GM23338 (cell line): ENCODE measurements at regions not wholly inside any gene's neighbourhood (a gene's known extent, or its start where the extent isn't known, plus 50 kb on each side); places are given as distances from the start of the nearest gene placed in this dataset.

Experiments
- CREB1 ChIP-seq: fragments of 250-450 bp; sonication (Bioruptor Pico); IDR thresholded peaks from 2 replicates; pipeline ENCODE4 v1.5.0; 2020; ENCODE audit warnings: low read depth, mild to moderate bottlenecking, moderate library complexity
- EZH2 ChIP-seq: fragments of 200-600 bp; sonication (generic); IDR thresholded peaks from one replicate; pipeline ENCODE4 v1.8.0; 2017; ENCODE audit warnings: antibody characterized with exemption, mild to moderate bottlenecking, low read depth; ENCODE audit not compliant: unreplicated experiment
- EZH2phosphoT487 ChIP-seq: fragments of 200-600 bp; sonication (generic); IDR thresholded peaks from one replicate; pipeline ENCODE4 v1.8.1; 2018; ENCODE audit warnings: antibody characterized with exemption; ENCODE audit not compliant: unreplicated experiment
- JUNB ChIP-seq: IDR thresholded peaks from one replicate; pipeline ENCODE4 v1.6.1; 2016; ENCODE audit warnings: antibody characterized with exemption; ENCODE audit not compliant: unreplicated experiment
- NANOG ChIP-seq: IDR thresholded peaks from 2 replicates; pipeline ENCODE4 v1.6.1; 2016; ENCODE audit warnings: antibody characterized with exemption, borderline replicate concordance
- POLR2AphosphoS5 ChIP-seq: IDR thresholded peaks from 2 replicates; pipeline ENCODE4 v1.6.1; 2016; ENCODE audit warnings: antibody characterized with exemption, low read depth
- ZNF114 ChIP-seq: fragments of 250-450 bp; sonication (Bioruptor Pico); IDR thresholded peaks from 2 replicates; pipeline ENCODE4 v1.5.0; 2020; ENCODE audit warnings: mild to moderate bottlenecking, moderate library complexity
- ZNF331 ChIP-seq: fragments of 250-450 bp; sonication (Bioruptor Pico); IDR thresholded peaks from 2 replicates; pipeline ENCODE4 v1.5.0; 2020; ENCODE audit warnings: low read depth, mild to moderate bottlenecking, moderate library complexity
- TF ChIP-seq, protein P1 (sequence below): IDR thresholded peaks from one replicate; pipeline ENCODE4 v1.6.1; 2018; ENCODE audit warnings: antibody characterized with exemption; ENCODE audit not compliant: unreplicated experiment
- TF ChIP-seq, protein P2 (sequence below), 2 experiments: fragments of 200-600 bp in 1 of 2; sonication (generic) in 1 of 2; conservative IDR thresholded peaks; 2 replicates each; pipeline versions ENCODE4 v1.5.1 to v1.6.1; 2016 to 2017; ENCODE audit warnings: antibody characterized with exemption in 2 of 2, low read depth in 2 of 2, mild to moderate bottlenecking in 2 of 2, moderate library complexity in 1 of 2
- TF ChIP-seq, protein P3 (sequence below): IDR thresholded peaks from 2 replicates; pipeline ENCODE4 v1.6.1; 2016; ENCODE audit warnings: antibody characterized with exemption
- TF ChIP-seq, protein P4 (sequence below): fragments of 250-450 bp; sonication (Bioruptor Pico); IDR thresholded peaks from 2 replicates; pipeline ENCODE4 v1.5.0; 2020; ENCODE audit warnings: mild to moderate bottlenecking, moderate library complexity

DNA sequence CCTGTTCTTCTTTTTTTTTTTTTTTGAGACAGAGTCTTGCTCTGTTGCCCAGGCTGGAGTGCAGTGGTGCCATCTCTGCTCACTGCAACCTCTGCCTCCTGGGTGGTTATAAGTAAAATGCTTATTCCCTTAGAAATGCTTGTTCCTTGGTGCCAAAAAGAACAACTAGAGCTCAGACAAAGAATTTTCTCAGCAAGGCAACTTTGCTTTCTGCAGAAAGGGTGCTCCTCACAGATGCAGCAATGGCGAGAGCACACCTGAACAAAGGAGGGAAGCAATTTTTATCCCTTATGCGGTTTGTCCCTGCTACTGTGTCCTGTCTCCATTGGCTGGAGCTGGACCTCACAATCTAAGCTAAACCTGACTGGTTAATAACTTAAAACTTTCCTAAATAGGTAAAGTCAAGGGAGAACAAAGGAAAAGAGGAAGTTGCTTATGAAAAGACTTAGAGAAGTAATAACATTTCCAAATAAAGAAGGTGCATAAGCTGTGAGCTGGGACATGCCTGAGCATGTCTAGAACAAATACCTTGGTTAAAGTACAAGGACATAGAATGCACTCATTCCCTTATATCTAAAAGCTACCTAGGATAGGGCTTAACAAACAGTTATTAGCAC is 90.0 kb upstream of the PRR5 start:
- TF ChIP-seq POLR2AphosphoS5: no peak
- TF ChIP-seq, protein P1, sequence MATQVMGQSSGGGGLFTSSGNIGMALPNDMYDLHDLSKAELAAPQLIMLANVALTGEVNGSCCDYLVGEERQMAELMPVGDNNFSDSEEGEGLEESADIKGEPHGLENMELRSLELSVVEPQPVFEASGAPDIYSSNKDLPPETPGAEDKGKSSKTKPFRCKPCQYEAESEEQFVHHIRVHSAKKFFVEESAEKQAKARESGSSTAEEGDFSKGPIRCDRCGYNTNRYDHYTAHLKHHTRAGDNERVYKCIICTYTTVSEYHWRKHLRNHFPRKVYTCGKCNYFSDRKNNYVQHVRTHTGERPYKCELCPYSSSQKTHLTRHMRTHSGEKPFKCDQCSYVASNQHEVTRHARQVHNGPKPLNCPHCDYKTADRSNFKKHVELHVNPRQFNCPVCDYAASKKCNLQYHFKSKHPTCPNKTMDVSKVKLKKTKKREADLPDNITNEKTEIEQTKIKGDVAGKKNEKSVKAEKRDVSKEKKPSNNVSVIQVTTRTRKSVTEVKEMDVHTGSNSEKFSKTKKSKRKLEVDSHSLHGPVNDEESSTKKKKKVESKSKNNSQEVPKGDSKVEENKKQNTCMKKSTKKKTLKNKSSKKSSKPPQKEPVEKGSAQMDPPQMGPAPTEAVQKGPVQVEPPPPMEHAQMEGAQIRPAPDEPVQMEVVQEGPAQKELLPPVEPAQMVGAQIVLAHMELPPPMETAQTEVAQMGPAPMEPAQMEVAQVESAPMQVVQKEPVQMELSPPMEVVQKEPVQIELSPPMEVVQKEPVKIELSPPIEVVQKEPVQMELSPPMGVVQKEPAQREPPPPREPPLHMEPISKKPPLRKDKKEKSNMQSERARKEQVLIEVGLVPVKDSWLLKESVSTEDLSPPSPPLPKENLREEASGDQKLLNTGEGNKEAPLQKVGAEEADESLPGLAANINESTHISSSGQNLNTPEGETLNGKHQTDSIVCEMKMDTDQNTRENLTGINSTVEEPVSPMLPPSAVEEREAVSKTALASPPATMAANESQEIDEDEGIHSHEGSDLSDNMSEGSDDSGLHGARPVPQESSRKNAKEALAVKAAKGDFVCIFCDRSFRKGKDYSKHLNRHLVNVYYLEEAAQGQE: no peak
- TF ChIP-seq, protein P2, sequence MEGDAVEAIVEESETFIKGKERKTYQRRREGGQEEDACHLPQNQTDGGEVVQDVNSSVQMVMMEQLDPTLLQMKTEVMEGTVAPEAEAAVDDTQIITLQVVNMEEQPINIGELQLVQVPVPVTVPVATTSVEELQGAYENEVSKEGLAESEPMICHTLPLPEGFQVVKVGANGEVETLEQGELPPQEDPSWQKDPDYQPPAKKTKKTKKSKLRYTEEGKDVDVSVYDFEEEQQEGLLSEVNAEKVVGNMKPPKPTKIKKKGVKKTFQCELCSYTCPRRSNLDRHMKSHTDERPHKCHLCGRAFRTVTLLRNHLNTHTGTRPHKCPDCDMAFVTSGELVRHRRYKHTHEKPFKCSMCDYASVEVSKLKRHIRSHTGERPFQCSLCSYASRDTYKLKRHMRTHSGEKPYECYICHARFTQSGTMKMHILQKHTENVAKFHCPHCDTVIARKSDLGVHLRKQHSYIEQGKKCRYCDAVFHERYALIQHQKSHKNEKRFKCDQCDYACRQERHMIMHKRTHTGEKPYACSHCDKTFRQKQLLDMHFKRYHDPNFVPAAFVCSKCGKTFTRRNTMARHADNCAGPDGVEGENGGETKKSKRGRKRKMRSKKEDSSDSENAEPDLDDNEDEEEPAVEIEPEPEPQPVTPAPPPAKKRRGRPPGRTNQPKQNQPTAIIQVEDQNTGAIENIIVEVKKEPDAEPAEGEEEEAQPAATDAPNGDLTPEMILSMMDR (conservative IDR thresholded peaks at IDR 0.05; ENCODE audit: low read depth in 2 of 2): no peak
- no peak for TF ChIP-seq ZNF114 (CRISPR knock-in tag)
- TF ChIP-seq EZH2phosphoT487: no peak
- TF ChIP-seq EZH2: no peak
- no peak for TF ChIP-seq NANOG
- TF ChIP-seq, protein P3, sequence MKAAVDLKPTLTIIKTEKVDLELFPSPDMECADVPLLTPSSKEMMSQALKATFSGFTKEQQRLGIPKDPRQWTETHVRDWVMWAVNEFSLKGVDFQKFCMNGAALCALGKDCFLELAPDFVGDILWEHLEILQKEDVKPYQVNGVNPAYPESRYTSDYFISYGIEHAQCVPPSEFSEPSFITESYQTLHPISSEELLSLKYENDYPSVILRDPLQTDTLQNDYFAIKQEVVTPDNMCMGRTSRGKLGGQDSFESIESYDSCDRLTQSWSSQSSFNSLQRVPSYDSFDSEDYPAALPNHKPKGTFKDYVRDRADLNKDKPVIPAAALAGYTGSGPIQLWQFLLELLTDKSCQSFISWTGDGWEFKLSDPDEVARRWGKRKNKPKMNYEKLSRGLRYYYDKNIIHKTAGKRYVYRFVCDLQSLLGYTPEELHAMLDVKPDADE: no peak
- TF ChIP-seq, protein P4, sequence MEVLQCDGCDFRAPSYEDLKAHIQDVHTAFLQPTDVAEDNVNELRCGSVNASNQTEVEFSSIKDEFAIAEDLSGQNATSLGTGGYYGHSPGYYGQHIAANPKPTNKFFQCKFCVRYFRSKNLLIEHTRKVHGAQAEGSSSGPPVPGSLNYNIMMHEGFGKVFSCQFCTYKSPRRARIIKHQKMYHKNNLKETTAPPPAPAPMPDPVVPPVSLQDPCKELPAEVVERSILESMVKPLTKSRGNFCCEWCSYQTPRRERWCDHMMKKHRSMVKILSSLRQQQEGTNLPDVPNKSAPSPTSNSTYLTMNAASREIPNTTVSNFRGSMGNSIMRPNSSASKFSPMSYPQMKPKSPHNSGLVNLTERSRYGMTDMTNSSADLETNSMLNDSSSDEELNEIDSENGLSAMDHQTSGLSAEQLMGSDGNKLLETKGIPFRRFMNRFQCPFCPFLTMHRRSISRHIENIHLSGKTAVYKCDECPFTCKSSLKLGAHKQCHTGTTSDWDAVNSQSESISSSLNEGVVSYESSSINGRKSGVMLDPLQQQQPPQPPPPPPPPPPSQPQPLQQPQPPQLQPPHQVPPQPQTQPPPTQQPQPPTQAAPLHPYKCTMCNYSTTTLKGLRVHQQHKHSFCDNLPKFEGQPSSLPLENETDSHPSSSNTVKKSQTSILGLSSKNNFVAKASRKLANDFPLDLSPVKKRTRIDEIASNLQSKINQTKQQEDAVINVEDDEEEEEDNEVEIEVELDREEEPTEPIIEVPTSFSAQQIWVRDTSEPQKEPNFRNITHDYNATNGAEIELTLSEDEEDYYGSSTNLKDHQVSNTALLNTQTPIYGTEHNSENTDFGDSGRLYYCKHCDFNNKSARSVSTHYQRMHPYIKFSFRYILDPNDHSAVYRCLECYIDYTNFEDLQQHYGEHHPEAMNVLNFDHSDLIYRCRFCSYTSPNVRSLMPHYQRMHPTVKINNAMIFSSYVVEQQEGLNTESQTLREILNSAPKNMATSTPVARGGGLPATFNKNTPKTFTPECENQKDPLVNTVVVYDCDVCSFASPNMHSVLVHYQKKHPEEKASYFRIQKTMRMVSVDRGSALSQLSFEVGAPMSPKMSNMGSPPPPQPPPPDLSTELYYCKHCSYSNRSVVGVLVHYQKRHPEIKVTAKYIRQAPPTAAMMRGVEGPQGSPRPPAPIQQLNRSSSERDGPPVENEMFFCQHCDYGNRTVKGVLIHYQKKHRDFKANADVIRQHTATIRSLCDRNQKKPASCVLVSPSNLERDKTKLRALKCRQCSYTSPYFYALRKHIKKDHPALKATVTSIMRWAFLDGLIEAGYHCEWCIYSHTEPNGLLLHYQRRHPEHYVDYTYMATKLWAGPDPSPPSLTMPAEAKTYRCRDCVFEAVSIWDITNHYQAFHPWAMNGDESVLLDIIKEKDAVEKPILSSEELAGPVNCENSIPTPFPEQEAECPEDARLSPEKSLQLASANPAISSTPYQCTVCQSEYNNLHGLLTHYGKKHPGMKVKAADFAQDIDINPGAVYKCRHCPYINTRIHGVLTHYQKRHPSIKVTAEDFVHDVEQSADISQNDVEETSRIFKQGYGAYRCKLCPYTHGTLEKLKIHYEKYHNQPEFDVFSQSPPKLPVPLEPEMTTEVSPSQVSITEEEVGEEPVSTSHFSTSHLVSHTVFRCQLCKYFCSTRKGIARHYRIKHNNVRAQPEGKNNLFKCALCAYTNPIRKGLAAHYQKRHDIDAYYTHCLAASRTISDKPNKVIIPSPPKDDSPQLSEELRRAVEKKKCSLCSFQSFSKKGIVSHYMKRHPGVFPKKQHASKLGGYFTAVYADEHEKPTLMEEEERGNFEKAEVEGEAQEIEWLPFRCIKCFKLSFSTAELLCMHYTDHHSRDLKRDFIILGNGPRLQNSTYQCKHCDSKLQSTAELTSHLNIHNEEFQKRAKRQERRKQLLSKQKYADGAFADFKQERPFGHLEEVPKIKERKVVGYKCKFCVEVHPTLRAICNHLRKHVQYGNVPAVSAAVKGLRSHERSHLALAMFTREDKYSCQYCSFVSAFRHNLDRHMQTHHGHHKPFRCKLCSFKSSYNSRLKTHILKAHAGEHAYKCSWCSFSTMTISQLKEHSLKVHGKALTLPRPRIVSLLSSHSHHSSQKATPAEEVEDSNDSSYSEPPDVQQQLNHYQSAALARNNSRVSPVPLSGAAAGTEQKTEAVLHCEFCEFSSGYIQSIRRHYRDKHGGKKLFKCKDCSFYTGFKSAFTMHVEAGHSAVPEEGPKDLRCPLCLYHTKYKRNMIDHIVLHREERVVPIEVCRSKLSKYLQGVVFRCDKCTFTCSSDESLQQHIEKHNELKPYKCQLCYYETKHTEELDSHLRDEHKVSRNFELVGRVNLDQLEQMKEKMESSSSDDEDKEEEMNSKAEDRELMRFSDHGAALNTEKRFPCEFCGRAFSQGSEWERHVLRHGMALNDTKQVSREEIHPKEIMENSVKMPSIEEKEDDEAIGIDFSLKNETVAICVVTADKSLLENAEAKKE (CRISPR knock-in tag): no peak
- TF ChIP-seq CREB1 (CRISPR knock-in tag): no peak
- TF ChIP-seq ZNF331 (CRISPR knock-in tag): no peak
- TF ChIP-seq JUNB: no peak
